Umbilical cord (tissue), 1 donor: ENCODE measurements at regions not wholly inside any gene's neighbourhood (a gene's known extent, or its start where the extent isn't known, plus 50 kb on each side); places are given as distances from the start of the nearest gene placed in this dataset.

ENCODE experiments used
- DNase-seq: peaks from one replicate; pipeline ENCODE4 v3.0.0-alpha.2; 2015; ENCODE audit warnings: low spot score

DNA sequence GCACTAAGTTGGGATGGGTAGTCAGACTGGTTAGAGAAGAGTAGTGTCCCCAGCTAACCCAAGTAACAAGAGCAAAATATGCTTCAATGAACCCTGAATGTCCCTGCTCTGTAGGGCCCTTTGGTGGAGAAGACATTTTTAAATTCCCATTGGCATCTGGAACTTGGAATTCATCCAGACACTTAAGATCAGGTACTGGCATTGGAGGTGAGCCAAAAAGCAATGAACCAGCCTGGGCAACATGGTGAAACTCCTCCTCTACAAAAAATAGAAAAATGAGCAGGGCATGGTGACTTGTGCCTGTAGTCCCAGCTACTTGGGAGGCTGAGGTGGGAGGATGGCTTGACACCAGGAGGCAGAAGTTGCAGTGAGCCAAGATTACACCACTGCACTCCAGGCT lies 58.9 kb upstream of the ZNF618 start:
- DNase-seq, result no peak

GRCh38 chr9:113818391-113818790 lies 57.7 kb upstream of the ZNF618 start:
- DNase-seq, result no peak

GRCh38 chr9:113822315-113822714 lies 53.8 kb upstream of the ZNF618 start:
- DNase-seq, result no peak

- DNase-seq, result no peak
Measured at GRCh38 chr9:113823421-113823820, 52.7 kb upstream of the ZNF618 start.
